GM13977 (cell line): ENCODE measurements at regions not wholly inside any gene's neighbourhood (a gene's known extent, or its start where the extent isn't known, plus 50 kb on each side); places are given as distances from the start of the nearest gene placed in this dataset.

Experiments used
- DNase-seq: peaks from one replicate; pipeline ENCODE4 v3.0.0; 2012; ENCODE audit warnings: low spot score
- in situ Hi-C: fragments of 300-500 bp; cut with MboI; formaldehyde crosslinking; loops from one replicate; pipeline ENCODE4 v1.12.0; 2022; ENCODE audit warnings: low sequenced_read_pairs, low pct_unique_long_range_greater_than_20kb, mixed read lengths, inconsistent platforms; ENCODE audit not compliant: unreplicated experiment
- TF ChIP-seq, protein P1 (sequence below): IDR thresholded peaks from 2 replicates; pipeline ENCODE4 v1.5.1; 2012; ENCODE audit warnings: mild to moderate bottlenecking, control low read depth; ENCODE audit not compliant: insufficient read depth; ENCODE audit errors: extremely low read depth, missing control alignments

DNA sequence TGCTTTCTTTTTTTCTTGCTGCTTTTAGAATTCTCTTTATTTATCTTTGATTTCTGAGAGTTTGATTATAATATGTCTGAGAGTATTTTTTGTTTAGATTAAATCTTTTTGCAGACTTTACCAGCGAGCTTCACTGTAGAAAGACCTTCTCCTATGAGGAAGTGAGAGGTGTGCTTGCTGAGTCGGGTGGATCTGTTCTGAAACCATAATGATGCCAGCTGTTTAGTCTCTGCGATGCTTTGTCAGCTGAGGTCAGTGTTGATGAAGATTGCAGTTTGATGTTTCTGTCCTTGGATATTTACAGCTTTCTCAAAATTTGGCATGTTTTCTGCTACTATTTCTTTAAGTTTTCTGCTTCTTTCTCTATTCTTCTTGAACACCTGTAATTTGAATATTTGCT is 309.1 kb upstream of the SLITRK6 start:
- TF ChIP-seq, protein P1, sequence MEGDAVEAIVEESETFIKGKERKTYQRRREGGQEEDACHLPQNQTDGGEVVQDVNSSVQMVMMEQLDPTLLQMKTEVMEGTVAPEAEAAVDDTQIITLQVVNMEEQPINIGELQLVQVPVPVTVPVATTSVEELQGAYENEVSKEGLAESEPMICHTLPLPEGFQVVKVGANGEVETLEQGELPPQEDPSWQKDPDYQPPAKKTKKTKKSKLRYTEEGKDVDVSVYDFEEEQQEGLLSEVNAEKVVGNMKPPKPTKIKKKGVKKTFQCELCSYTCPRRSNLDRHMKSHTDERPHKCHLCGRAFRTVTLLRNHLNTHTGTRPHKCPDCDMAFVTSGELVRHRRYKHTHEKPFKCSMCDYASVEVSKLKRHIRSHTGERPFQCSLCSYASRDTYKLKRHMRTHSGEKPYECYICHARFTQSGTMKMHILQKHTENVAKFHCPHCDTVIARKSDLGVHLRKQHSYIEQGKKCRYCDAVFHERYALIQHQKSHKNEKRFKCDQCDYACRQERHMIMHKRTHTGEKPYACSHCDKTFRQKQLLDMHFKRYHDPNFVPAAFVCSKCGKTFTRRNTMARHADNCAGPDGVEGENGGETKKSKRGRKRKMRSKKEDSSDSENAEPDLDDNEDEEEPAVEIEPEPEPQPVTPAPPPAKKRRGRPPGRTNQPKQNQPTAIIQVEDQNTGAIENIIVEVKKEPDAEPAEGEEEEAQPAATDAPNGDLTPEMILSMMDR: no peak
- in situ Hi-C loops: no loop called here
- DNase-seq: no peak

DNA sequence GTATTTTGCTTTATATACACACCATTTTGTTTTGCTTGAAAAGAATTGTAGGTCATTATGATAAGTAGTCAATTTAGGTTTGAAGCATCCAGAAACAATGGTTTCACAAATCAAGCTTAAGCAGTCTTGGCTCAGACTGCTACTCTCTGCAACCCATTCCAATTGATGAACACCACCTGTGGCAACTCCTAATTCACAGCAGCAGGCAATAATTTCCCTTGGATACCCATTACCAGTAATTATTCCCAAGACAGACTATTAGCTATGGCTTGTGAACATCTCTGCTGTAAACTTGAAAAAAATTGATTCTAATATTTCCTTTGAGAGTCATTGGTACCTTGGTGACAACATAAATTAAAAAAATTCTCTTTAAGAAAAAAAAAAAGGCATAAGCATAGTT is 299.3 kb upstream of the SLITRK6 start:
- no peak for DNase-seq
- in situ Hi-C loops: no loop called here
- TF ChIP-seq, protein P1: no peak

DNA sequence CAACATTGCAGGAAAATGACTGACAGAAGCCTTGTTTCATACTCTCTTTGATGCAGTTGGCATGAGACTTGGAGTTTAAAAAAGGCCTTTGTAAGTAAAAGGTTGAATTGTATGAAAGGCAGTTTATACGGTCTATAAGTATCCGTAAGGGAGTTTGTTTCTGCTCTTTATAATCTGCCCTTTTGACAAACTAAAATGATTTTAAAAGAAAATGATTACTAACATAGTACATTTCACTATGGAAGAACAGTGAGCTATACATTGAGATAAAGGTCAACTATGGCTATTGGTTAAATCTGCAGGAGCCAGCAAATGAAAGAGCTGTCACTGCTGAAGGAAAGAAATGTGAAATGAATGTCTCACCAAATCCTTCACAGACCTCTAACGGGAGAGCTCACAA is 296.1 kb upstream of the SLITRK6 start:
- in situ Hi-C loops: no loop called here
- no peak for DNase-seq
- TF ChIP-seq, protein P1: no peak

DNA sequence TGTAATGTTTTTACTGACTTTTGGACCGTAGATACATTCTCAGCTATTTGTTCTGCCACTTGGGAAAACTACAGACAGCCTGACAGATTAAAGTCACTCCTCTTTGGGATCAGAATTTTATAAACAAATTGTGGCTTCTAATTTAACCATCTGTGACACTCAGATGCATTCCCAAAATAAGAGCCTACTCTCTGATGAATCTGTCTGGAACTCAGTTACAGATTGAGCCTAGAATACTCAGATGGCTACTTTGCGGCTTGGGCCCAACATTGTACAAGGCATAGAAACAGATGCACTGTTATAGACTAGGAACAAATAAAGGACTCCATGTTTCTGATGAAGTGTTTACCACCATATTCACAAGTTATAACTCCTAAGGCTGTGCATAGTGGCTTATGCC is 291.0 kb upstream of the SLITRK6 start:
- in situ Hi-C loops: no loop called here
- TF ChIP-seq, protein P1: no peak

DNA sequence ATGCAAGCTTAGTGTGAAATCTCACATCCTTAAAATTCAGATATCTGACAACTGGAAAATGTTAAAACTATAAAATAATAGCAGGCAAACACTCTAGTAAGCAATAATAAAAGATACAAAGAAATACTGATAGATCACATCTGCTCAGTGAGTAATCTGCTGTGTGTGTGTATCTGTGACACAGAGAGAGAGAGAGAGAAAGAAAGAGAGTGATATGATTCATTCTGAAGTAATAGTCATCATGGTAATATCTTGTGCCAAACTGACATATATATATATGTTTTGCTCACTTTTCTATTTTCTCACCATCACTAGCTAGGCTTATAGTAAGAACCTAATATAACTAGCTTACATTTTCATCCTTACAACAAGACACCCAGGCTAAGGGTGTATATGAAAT is 288.0 kb upstream of the SLITRK6 start:
- DNase-seq: no peak
- TF ChIP-seq, protein P1: no peak
- in situ Hi-C loops: no loop called here

More for the DNA sequence above, 291.0 kb upstream of the SLITRK6 start:
- DNase-seq: no peak

DNA sequence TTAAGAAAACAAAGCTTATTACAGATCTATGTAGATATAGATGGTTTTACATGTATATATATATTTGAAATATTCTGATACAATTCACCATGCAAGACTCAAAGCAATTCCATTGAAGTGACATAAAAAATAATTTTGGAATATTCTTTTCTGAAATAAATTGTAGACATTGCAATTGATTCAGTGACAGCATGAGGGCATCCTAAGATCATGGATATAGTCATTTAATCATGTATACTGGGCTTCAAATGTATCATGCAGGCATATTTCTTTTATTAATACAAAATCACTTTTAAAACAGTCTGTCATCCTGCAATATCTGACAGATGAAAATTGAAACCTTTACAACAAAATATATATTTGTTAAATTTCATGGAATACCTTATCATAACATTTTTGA is 286.7 kb upstream of the SLITRK6 start:
- in situ Hi-C loops: no loop called here
- TF ChIP-seq, protein P1: no peak
- no peak for DNase-seq

DNA sequence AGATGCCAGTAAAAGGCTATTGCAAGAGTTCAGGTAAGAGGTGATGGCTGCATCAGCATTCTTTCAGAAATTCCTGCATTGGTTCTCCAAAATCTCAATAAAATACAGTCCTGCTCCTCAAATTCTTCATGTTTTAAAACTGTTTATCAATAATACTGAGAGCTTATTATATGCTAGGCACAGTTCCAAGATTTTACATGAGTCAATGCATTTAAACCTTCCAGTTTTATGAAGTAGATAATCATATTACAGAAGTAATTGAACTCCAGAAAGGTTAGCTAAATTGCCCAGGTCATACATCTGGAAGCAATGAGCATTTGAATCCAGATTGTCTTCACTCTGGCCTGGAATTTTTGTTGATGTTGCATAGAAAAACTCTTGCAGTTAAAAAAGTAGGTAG is 282.9 kb upstream of the SLITRK6 start:
- DNase-seq: no peak
- in situ Hi-C loops: no loop called here
- TF ChIP-seq, protein P1: no peak
